ENCODE measurements at regions not wholly inside any gene's neighbourhood (a gene's known extent, or its start where the extent isn't known, plus 50 kb on each side); places are given as distances from the start of the nearest gene placed in this dataset.

DNA sequence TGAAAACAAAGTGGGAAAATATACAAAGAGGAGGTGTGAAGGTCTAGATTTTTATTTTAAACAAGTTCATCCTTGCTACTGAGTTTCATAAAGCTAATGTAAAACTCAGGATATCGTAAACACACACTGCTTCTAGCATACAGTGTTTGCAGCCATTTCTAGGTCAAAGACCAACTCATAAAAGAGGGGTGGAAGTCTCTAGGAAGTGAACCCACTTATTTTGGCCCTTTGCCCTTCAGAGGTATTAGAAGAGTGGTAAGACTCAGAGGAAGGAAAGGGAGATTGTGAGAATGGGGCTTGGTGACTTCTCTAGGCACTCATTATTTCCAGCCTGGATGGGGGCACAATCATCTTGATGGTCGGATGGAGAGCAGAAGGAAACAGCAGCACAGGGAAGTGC lies 91.2 kb downstream of the TNFSF18 start:
- Histone ChIP-seq H3K27me3 (ENCODE audit: control insufficient read depth, insufficient read depth, low read length) (no peaks in the 10 kb centered on the region), H3K9me3 (ENCODE audit: control insufficient read depth, insufficient read depth, low read length) (no peaks in the 10 kb centered on the region), H3K4me1 (ENCODE audit: control insufficient read depth, insufficient read depth, low read length) (no peaks in the 10 kb centered on the region), H3K36me3 (ENCODE audit: control insufficient read depth, insufficient read depth, low read length) (no peaks in the 10 kb centered on the region), H3K27ac (ENCODE audit: low read length) (no peak overlapping the region), H3K4me3 (ENCODE audit: low read length) (no peak overlapping the region)
- no CpG with 5 or more reads among the region's 2 CpGs for WGBS (ENCODE audit: insufficient coverage, insufficient read length)
- no peak for DNase-seq (ENCODE audit: low read depth, low spot score)

DNA sequence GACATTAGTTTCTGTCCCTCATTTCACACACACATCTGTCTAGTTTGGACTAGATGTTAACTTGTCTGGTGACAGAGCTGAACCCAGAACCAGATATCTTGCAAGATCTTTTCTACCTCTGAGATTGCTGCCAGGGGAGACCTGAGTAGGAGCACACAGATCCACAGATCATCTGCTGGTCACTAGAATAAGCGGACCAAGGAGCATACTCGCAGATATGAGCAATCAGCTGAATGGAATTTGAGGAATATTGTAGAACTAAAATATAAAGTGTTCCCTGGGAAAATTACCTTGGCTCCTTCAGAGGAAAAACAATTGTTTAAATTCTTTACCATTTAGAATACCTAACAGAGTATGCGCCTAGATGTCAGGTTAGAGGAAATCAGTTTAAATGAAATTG lies 90.7 kb downstream of the TNFSF18 start:
- WGBS (ENCODE audit: insufficient coverage, insufficient read length): no CpG with 5 or more reads among the region's 3 CpGs
- H3K36me3 ChIP-seq (ENCODE audit: control insufficient read depth, insufficient read depth, low read length): no peaks in the 10 kb centered on the region
- no peaks in the 10 kb centered on the region for H3K27me3 ChIP-seq (ENCODE audit: control insufficient read depth, insufficient read depth, low read length)
- H3K4me1 ChIP-seq (ENCODE audit: control insufficient read depth, insufficient read depth, low read length): no peaks in the 10 kb centered on the region
- H3K4me3 ChIP-seq (ENCODE audit: low read length): no peak overlapping the region
- DNase-seq (ENCODE audit: low read depth, low spot score): no peak
- H3K27ac ChIP-seq (ENCODE audit: low read length): no peak overlapping the region
- H3K9me3 ChIP-seq (ENCODE audit: control insufficient read depth, insufficient read depth, low read length): no peaks in the 10 kb centered on the region

DNA sequence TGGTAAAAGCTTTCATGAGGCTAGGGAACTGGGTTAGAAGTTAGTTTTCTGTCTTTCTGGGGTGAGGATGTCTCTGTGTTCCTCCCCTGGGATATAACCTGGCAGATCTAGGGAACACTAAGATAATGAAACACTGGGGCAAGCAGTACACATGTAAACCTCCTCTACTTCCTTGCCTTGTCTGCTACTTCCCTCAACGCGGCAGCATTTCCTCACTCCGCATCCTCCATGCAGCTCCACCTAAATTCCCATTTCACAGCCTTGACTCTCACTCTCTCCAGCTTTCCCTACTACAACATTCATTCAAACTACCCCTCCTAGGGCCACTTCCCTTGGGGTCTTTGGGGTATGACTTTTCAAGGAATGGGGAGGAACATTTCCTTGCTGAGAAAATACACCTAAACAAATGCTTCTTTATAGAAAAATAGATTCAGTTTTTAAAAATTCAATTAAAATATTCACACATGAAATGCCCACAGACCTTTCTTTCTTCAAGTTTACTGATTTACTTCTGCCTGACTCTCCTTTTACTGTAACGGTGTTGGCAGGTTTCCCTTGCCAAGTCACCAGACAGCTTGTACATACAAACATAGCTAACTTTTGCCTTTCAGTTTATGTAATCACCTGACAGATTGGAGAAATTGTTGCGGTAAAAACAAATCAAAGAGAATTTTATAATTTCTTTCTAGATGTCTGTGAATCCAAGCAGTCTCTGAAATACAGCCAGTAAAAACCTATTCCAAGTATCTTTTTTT lies 90.1 kb downstream of the TNFSF18 start:
- WGBS (ENCODE audit: insufficient coverage, insufficient read length): no CpG with 5 or more reads among the region's 5 CpGs
- Histone ChIP-seq H3K4me1 (ENCODE audit: control insufficient read depth, insufficient read depth, low read length) (no peaks in the 10 kb centered on the region), H3K36me3 (ENCODE audit: control insufficient read depth, insufficient read depth, low read length) (no peaks in the 10 kb centered on the region), H3K4me3 (ENCODE audit: low read length) (no peak overlapping the region), H3K27ac (ENCODE audit: low read length) (no peak overlapping the region), H3K9me3 (ENCODE audit: control insufficient read depth, insufficient read depth, low read length) (no peaks in the 10 kb centered on the region), H3K27me3 (ENCODE audit: control insufficient read depth, insufficient read depth, low read length) (no peaks in the 10 kb centered on the region)
- no peak for DNase-seq (ENCODE audit: low read depth, low spot score)

DNA sequence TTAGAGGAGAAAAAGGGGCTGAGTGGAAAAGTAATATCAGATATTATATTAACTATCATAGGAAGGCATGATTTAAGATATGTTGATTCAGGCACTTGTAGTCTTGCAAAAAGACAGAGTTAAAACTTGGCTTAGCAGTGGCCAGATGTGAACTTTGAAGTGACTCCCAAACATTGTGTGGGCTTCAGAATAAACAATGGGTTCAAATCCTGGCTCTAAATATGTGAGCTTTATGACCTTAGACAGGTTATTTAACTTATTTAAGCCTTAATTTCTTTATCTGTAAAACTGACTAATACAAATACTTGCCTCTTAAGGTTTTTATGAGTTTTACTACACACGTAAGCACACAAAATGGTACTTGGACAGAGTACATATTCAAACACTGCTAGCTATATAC lies 85.9 kb downstream of the TNFSF18 start:
- H3K4me1 ChIP-seq (ENCODE audit: control insufficient read depth, insufficient read depth, low read length): no peaks in the 10 kb centered on the region
- DNase-seq (ENCODE audit: low read depth, low spot score): no peak
- WGBS (ENCODE audit: insufficient coverage, insufficient read length): no CpG with 5 or more reads among the region's 1 CpG
- no peak overlapping the region for H3K27ac ChIP-seq (ENCODE audit: low read length)
- H3K36me3 ChIP-seq (ENCODE audit: control insufficient read depth, insufficient read depth, low read length): no peaks in the 10 kb centered on the region
- H3K9me3 ChIP-seq (ENCODE audit: control insufficient read depth, insufficient read depth, low read length): no peaks in the 10 kb centered on the region
- H3K27me3 ChIP-seq (ENCODE audit: control insufficient read depth, insufficient read depth, low read length): no peaks in the 10 kb centered on the region
- H3K4me3 ChIP-seq (ENCODE audit: low read length): no peak overlapping the region

DNA sequence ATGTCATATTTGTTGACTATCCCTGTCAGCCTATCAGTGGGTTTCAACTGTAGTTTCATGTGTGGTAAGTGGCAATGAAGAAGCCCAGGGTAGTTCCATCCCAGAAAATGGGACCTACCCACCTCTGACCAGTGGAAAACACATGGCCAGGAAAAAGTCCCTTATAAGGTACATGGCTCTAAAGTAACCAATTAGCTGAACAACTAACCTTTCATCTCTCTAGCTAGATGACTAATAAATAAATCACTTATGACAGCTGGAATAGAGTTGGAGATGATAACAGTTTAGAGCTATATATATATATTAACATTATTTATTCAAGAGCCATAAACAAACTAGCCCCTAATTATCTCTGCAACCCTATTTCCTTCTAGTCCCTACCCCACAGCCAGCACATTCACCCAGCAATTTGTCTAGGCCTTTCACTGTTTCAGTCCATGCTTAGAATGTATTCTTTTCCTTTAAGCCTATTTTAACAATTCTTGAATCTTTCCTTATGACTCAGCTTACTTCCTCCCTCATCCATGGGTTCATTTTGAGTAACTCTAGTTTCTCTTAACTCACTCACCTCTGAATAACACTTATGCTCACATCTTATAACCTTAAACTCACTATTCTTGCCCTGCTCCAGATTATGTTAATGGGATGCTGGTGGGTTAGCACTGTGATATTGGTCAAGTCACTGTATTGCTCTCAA lies 83.7 kb downstream of the TNFSF18 start:
- Histone ChIP-seq H3K36me3 (ENCODE audit: control insufficient read depth, insufficient read depth, low read length) (no peaks in the 10 kb centered on the region), H3K9me3 (ENCODE audit: control insufficient read depth, insufficient read depth, low read length) (no peaks in the 10 kb centered on the region), H3K27me3 (ENCODE audit: control insufficient read depth, insufficient read depth, low read length) (no peaks in the 10 kb centered on the region), H3K4me1 (ENCODE audit: control insufficient read depth, insufficient read depth, low read length) (no peaks in the 10 kb centered on the region), H3K27ac (ENCODE audit: low read length) (no peak overlapping the region), H3K4me3 (ENCODE audit: low read length) (no peak overlapping the region)
- DNase-seq (ENCODE audit: low read depth, low spot score): no peak

DNA sequence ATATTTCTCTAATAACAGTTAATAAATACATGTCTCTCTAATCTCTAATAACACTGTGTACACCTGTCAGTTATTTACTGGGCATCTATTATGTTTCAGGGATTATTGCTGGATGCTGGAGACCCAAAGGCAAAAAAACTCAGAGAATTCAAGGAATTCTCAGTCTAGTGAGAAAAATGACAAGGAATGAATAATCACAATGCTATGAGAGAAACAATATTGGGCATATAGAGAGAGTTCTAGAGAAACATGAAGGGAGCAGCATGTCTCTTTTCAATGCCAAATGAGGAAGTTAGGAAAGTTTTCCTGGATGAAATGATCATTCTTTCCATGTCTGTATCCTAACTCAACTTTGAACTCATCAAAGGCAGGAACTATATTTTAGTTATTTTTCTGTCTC lies 82.8 kb downstream of the TNFSF18 start:
- Histone ChIP-seq H3K9me3 (ENCODE audit: control insufficient read depth, insufficient read depth, low read length) (no peaks in the 10 kb centered on the region), H3K4me1 (ENCODE audit: control insufficient read depth, insufficient read depth, low read length) (no peaks in the 10 kb centered on the region), H3K36me3 (ENCODE audit: control insufficient read depth, insufficient read depth, low read length) (no peaks in the 10 kb centered on the region), H3K4me3 (ENCODE audit: low read length) (no peak overlapping the region), H3K27ac (ENCODE audit: low read length) (no peak overlapping the region), H3K27me3 (ENCODE audit: control insufficient read depth, insufficient read depth, low read length) (no peaks in the 10 kb centered on the region)
- DNase-seq (ENCODE audit: low read depth, low spot score): no peak

DNA sequence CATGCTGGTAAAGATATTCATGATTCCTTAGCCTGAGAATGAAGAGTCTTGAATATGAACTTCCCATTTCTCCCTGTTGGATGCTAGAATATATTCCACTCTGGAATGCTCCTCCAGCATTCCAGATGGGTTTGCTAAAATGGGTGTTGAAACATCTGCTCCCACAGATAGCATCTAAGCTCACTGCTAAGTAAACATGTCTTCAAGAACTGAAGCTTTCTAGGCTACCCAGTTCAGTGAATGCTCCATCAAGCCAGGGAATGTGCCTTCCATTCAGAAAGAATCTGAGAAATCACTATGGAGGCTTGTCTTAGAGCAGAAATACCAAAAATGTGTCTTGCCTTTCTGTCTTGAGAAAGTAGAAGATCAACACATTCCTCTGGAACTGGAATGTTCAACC lies 81.1 kb downstream of the TNFSF18 start:
- no peaks in the 10 kb centered on the region for H3K36me3 ChIP-seq (ENCODE audit: control insufficient read depth, insufficient read depth, low read length)
- no peak for DNase-seq (ENCODE audit: low read depth, low spot score)
- no peaks in the 10 kb centered on the region for H3K4me1 ChIP-seq (ENCODE audit: control insufficient read depth, insufficient read depth, low read length)
- no peaks in the 10 kb centered on the region for H3K27me3 ChIP-seq (ENCODE audit: control insufficient read depth, insufficient read depth, low read length)
- H3K9me3 ChIP-seq (ENCODE audit: control insufficient read depth, insufficient read depth, low read length): no peaks in the 10 kb centered on the region
- no peak overlapping the region for H3K27ac ChIP-seq (ENCODE audit: low read length)
- no peak overlapping the region for H3K4me3 ChIP-seq (ENCODE audit: low read length)

DNA sequence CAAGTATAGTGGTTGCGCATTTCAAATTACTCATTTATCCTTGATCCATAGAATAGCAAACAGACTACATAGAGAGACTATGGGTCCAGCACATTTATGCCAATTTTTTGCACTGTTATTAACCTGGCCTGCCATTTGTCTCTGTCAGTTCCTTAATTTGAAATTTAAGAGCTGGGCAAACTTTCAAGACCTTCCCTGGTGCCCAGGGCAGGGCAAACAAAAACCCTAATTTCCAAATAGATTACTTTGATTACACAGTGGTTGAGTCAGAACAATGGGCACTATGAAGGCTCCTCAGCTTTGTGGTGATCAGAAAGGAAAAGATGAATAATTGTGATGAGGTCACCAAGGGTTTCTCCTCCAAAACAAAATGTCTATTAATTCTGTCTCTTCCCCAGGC lies 80.6 kb downstream of the TNFSF18 start:
- no peak for DNase-seq (ENCODE audit: low read depth, low spot score)
- Histone ChIP-seq H3K36me3 (ENCODE audit: control insufficient read depth, insufficient read depth, low read length) (no peaks in the 10 kb centered on the region), H3K27ac (ENCODE audit: low read length) (no peak overlapping the region), H3K9me3 (ENCODE audit: control insufficient read depth, insufficient read depth, low read length) (no peaks in the 10 kb centered on the region), H3K4me3 (ENCODE audit: low read length) (no peak overlapping the region), H3K4me1 (ENCODE audit: control insufficient read depth, insufficient read depth, low read length) (no peaks in the 10 kb centered on the region), H3K27me3 (ENCODE audit: control insufficient read depth, insufficient read depth, low read length) (no peaks in the 10 kb centered on the region)
- WGBS (ENCODE audit: insufficient coverage, insufficient read length): no CpG with 5 or more reads among the region's 1 CpG

DNA sequence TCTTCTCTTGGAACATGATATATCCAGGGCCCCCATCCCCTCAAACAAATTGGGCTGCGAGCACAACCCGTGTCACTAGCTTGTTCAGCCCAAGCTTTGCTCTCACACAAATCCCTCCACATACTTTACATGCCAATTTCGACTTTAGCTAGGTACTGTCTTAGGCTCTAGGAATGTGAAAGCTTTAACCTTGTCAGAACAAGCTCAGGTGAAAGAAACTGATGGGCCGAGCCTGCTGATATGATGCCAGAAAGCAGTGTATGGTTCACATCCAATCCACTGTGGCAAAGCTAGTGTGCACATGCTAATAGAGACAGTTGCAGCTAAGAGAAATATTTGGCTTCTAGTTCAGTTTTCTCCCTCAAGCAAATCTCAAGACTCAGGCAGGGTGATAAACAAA lies 79.5 kb downstream of the TNFSF18 start:
- Histone ChIP-seq H3K9me3 (ENCODE audit: control insufficient read depth, insufficient read depth, low read length) (no peaks in the 10 kb centered on the region), H3K27me3 (ENCODE audit: control insufficient read depth, insufficient read depth, low read length) (no peaks in the 10 kb centered on the region), H3K4me3 (ENCODE audit: low read length) (no peak overlapping the region), H3K27ac (ENCODE audit: low read length) (no peak overlapping the region), H3K36me3 (ENCODE audit: control insufficient read depth, insufficient read depth, low read length) (no peaks in the 10 kb centered on the region), H3K4me1 (ENCODE audit: control insufficient read depth, insufficient read depth, low read length) (no peaks in the 10 kb centered on the region)
- DNase-seq (ENCODE audit: low read depth, low spot score): no peak
- no CpG with 5 or more reads among the region's 4 CpGs for WGBS (ENCODE audit: insufficient coverage, insufficient read length)

DNA sequence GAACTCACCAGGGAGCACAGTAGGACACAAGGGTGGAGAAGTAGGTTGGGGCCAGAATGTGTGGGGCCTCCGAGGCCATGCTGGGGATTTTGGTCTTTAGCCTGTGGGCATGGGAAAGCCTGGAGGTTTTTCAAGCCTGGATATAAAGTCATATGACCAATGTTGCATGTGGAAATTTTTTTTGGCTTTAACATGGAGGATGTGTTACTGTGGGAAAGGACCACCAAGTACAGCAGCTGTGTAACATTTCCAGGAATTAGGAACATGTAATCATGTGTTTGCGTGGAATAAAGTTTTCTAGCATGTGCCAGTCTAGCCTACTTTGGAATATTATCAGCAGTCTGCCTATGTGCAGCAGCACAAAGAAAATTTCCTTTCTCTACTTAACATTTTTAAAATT lies 78.5 kb downstream of the TNFSF18 start:
- no peak for DNase-seq (ENCODE audit: low read depth, low spot score)

DNA sequence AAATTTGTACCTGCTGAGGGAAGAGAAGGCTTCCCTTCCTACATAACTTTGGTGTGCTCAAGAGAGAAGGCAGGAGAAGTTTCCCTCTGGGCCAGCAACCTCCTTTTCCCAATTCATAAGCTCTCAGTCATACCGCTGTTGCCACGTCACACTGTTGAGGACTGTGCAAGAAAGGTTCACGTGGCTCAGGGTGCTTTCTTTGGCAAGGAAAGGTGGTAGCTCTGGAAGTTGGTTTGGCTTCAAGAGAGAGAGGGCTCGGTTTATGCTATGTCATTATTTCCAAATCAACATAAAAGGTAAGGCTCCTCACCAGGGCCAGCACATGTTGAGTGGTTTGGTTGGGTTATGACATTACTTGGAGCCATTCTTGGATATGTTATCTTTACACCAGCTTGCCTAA lies 77.3 kb downstream of the TNFSF18 start:
- no CpG with 5 or more reads among the region's 4 CpGs for WGBS (ENCODE audit: insufficient coverage, insufficient read length)
- Histone ChIP-seq H3K9me3 (ENCODE audit: control insufficient read depth, insufficient read depth, low read length) (no peaks in the 10 kb centered on the region), H3K27me3 (ENCODE audit: control insufficient read depth, insufficient read depth, low read length) (no peaks in the 10 kb centered on the region), H3K4me1 (ENCODE audit: control insufficient read depth, insufficient read depth, low read length) (no peaks in the 10 kb centered on the region), H3K4me3 (ENCODE audit: low read length) (no peak overlapping the region), H3K36me3 (ENCODE audit: control insufficient read depth, insufficient read depth, low read length) (no peaks in the 10 kb centered on the region), H3K27ac (ENCODE audit: low read length) (no peak overlapping the region)
- no peak for DNase-seq (ENCODE audit: low read depth, low spot score)

More for the DNA sequence above, 78.5 kb downstream of the TNFSF18 start:
- no peaks in the 10 kb centered on the region for H3K4me1 ChIP-seq (ENCODE audit: control insufficient read depth, insufficient read depth, low read length)
- H3K27me3 ChIP-seq (ENCODE audit: control insufficient read depth, insufficient read depth, low read length): no peaks in the 10 kb centered on the region
- no peak overlapping the region for H3K4me3 ChIP-seq (ENCODE audit: low read length)
- WGBS (ENCODE audit: insufficient coverage, insufficient read length): no CpG with 5 or more reads among the region's 2 CpGs
- H3K36me3 ChIP-seq (ENCODE audit: control insufficient read depth, insufficient read depth, low read length): no peaks in the 10 kb centered on the region
- no peak overlapping the region for H3K27ac ChIP-seq (ENCODE audit: low read length)
- H3K9me3 ChIP-seq (ENCODE audit: control insufficient read depth, insufficient read depth, low read length): no peaks in the 10 kb centered on the region
